HCT116 (cell line): ENCODE measurements at regions not wholly inside any gene's neighbourhood (a gene's known extent, or its start where the extent isn't known, plus 50 kb on each side); places are given as distances from the start of the nearest gene placed in this dataset.

Experiments
- ATAC-seq: fragments of 200-7000 bp; cut with Tn5 transposase; 2 replicates; pipeline ENCODE4 v1.9.1; 2020; ENCODE audit warnings: mild to moderate bottlenecking, moderate library complexity
- BruUV-seq: library from RNA; stranded (reverse); fragments of 400-500 nt; replicated peaks from 2 replicates; lab custom pipeline; 2021; lab: Mats Ljungman, UMichigan
- CTCF ChIA-PET: fragments of 300-600 bp; sonication (Branson Sonifier 250); formaldehyde crosslinking; loops from one replicate; lab custom pipeline; 2021; ENCODE audit warnings: antibody characterized with exemption; lab: Charles Lee
- POLR2A ChIA-PET: fragments of 300-600, 350-600 bp; sonication (Branson Sonifier 250); formaldehyde crosslinking; loops from one replicate; lab custom pipeline; 2021; ENCODE audit warnings: antibody characterized with exemption; lab: Charles Lee
- RAD21 ChIA-PET, 2 experiments: fragments of 300-600 bp; sonication (Branson Sonifier 250); formaldehyde crosslinking; loops; one replicate each; lab custom pipeline; 2023; ENCODE audit warnings: low total read pairs in 2 of 2; ENCODE audit not compliant: uncharacterized antibody in 2 of 2, unreplicated experiment in 2 of 2, low non-redundant PET in 1 of 2; lab: Charles Lee
- DNase-seq: peaks from one replicate; pipeline ENCODE4 v3.0.0-alpha.2; 2010; ENCODE audit warnings: low read depth, low spot score
- H2AFZ ChIP-seq: fragments of 200-600 bp; shearing (Covaris generic), sonication (generic); 2 replicates; pipeline ENCODE4 v1.6.1; 2017; ENCODE audit warnings: low read depth, mixed run types, mixed read lengths, antibody characterized with exemption, low read length; ENCODE audit not compliant: poor library complexity, severe bottlenecking
- H3K27ac ChIP-seq: 2 replicates; pipeline ENCODE4 v1.5.1; 2012; ENCODE audit warnings: low read depth, low read length
- H3K27me3 ChIP-seq: fragments of 200-600 bp; sonication (generic); 2 replicates; pipeline ENCODE4 v1.6.1; 2016; ENCODE audit warnings: mixed run types, low read length, mixed read lengths; ENCODE audit not compliant: insufficient read depth
- H3K36me3 ChIP-seq, 2 experiments: fragments of 200-500 bp in 1 of 2; fragments of 200-600 bp in 1 of 2; sonication (Bioruptor generic) in 1 of 2; sonication (generic) in 1 of 2; 2 replicates each; pipeline versions ENCODE4 v1.5.1 to v1.6.1; 2014 to 2016; ENCODE audit warnings: low read length in 2 of 2, inconsistent platforms in 1 of 2, mixed read lengths in 1 of 2, mixed run types in 1 of 2; ENCODE audit not compliant: insufficient read depth in 2 of 2, control insufficient read depth in 1 of 2
- H3K4me1 ChIP-seq, 2 experiments: fragments of 200-600 bp in 1 of 2; sonication (generic) in 1 of 2; 2 replicates each; pipeline versions ENCODE4 v1.5.1 to v1.6.1; 2012 to 2017; ENCODE audit warnings: low read length in 2 of 2, inconsistent platforms in 1 of 2, mild to moderate bottlenecking in 1 of 2, mixed read lengths in 1 of 2, mixed run types in 1 of 2, moderate library complexity in 1 of 2; ENCODE audit not compliant: insufficient read depth in 2 of 2, control insufficient read depth in 1 of 2
- H3K4me2 ChIP-seq: fragments of 200-600 bp; sonication (generic); 2 replicates; pipeline ENCODE4 v1.6.1; 2017; ENCODE audit warnings: mixed run types, low read length, mixed read lengths
- H3K4me3 ChIP-seq, 2 experiments: fragments of 200-600 bp in 1 of 2; sonication (generic) in 1 of 2; replicated peaks in 1 of 2; 2 replicates each; pipeline ENCODE4 v1.5.1; 2011 to 2016; ENCODE audit warnings: low read length in 2 of 2, control low read depth in 1 of 2, low read depth in 1 of 2, mild to moderate bottlenecking in 1 of 2, mixed read lengths in 1 of 2, mixed run types in 1 of 2
- H3K79me2 ChIP-seq: fragments of 200-600 bp; sonication (generic); 2 replicates; pipeline ENCODE4 v1.6.1; 2017; ENCODE audit warnings: mild to moderate bottlenecking, mixed run types, low read length, moderate library complexity, mixed read lengths; ENCODE audit not compliant: insufficient read depth
- H3K9ac ChIP-seq: fragments of 200-600 bp; sonication (generic); 2 replicates; pipeline ENCODE4 v1.6.1; 2016; ENCODE audit warnings: low read length, mixed read lengths
- H3K9me2 ChIP-seq: fragments of 200-600 bp; sonication (generic), shearing (Covaris generic); 2 replicates; pipeline ENCODE4 v1.6.1; 2017; ENCODE audit warnings: mixed run types, mild to moderate bottlenecking, moderate library complexity; ENCODE audit not compliant: insufficient read depth
- H3K9me3 ChIP-seq, 2 experiments: fragments of 200-500 bp in 1 of 2; fragments of 200-600 bp in 1 of 2; sonication (Bioruptor generic) in 1 of 2; sonication (generic) in 1 of 2; 2 replicates each; pipeline ENCODE4 v1.6.1; 2014 to 2017; ENCODE audit warnings: low read length in 2 of 2, mixed read lengths in 2 of 2, inconsistent platforms in 1 of 2, low read depth in 1 of 2, mild to moderate bottlenecking in 1 of 2, mixed run types in 1 of 2, moderate library complexity in 1 of 2; ENCODE audit not compliant: control insufficient read depth in 1 of 2, insufficient read depth in 1 of 2
- H4K20me1 ChIP-seq: fragments of 200-600 bp; sonication (generic), shearing (Covaris generic); 2 replicates; pipeline ENCODE4 v1.6.1; 2017; ENCODE audit warnings: mixed run types, mild to moderate bottlenecking, moderate library complexity; ENCODE audit not compliant: insufficient read depth
- ATF3 ChIP-seq: IDR thresholded peaks from 2 replicates; pipeline ENCODE4 v1.6.1; 2012
- CEBPB ChIP-seq: IDR thresholded peaks from 2 replicates; pipeline ENCODE4 v1.6.1; 2012; ENCODE audit warnings: low read depth
- EGR1 ChIP-seq: IDR thresholded peaks from 2 replicates; pipeline ENCODE4 v1.6.1; 2012; ENCODE audit warnings: low read depth
- ELF1 ChIP-seq: IDR thresholded peaks from 2 replicates; pipeline ENCODE4 v1.6.1; 2012; ENCODE audit warnings: low read depth, borderline replicate concordance
- EZH2 ChIP-seq: fragments of 200-600 bp; sonication (generic); IDR thresholded peaks from 2 replicates; pipeline ENCODE4 v1.6.1; 2017; ENCODE audit warnings: antibody characterized with exemption, mixed run types
- EZH2phosphoT487 ChIP-seq: fragments of 200-600 bp; IDR thresholded peaks from 2 replicates; pipeline ENCODE4 v1.6.1; 2018; ENCODE audit warnings: antibody characterized with exemption, borderline replicate concordance
- FOSL1 ChIP-seq: IDR thresholded peaks from 2 replicates; pipeline ENCODE4 v1.6.1; 2012; ENCODE audit warnings: low read depth
- MAX ChIP-seq: IDR thresholded peaks from 2 replicates; pipeline ENCODE4 v1.6.1; 2012
- RAD21 ChIP-seq: IDR thresholded peaks from 2 replicates; pipeline ENCODE4 v1.6.1; 2012; ENCODE audit warnings: low read depth, mild to moderate bottlenecking
- REST ChIP-seq: IDR thresholded peaks from 2 replicates; pipeline ENCODE4 v1.6.1; 2012; ENCODE audit warnings: low read depth
- SIN3A ChIP-seq: IDR thresholded peaks from 2 replicates; pipeline ENCODE4 v1.6.1; 2012; ENCODE audit warnings: low read depth
- SP1 ChIP-seq: IDR thresholded peaks from 2 replicates; pipeline ENCODE4 v1.6.1; 2012; ENCODE audit warnings: low read depth
- SRF ChIP-seq: IDR thresholded peaks from 2 replicates; pipeline ENCODE4 v1.6.1; 2012; ENCODE audit warnings: low read depth
- ZBTB33 ChIP-seq: IDR thresholded peaks from 2 replicates; pipeline ENCODE4 v1.6.1; 2011; ENCODE audit warnings: mild to moderate bottlenecking, low read length, moderate library complexity; ENCODE audit not compliant: insufficient replicate concordance; ENCODE audit errors: extremely low read depth
- ZFX ChIP-seq: fragments of 450-650 bp; IDR thresholded peaks from 2 replicates; pipeline ENCODE4 v1.6.1; 2017
- ZNF274 ChIP-seq: fragments of 200-500 bp; sonication (Bioruptor generic); IDR thresholded peaks from 2 replicates; pipeline ENCODE4 v1.6.1; 2014; ENCODE audit warnings: mild to moderate bottlenecking, low read depth, low read length, inconsistent platforms
- intact Hi-C: fragments of 100-400 bp; cut with micrococcal nuclease; formaldehyde crosslinking; loops from 2 replicates; pipeline ENCODE4 v1.10.0; 2022

- ChIA-PET POLR2A (no interaction called here), CTCF (no interaction called here), RAD21 (no interaction called here)
- Histone ChIP-seq H3K9me2 (no peaks in the 10 kb centered on the region), H3K27me3 (no peaks in the 10 kb centered on the region), H3K27ac (no peak overlapping the region), H3K36me3 (no peaks in the 10 kb centered on the region)
- no peak for DNase-seq
- intact Hi-C loops = no loop called here
- no peak for TF ChIP-seq EZH2phosphoT487
- TF ChIP-seq EZH2 = no peak
- no peak for TF ChIP-seq SP1
- TF ChIP-seq ZBTB33 = no peak
- no peak for TF ChIP-seq SRF
- no peak for TF ChIP-seq SIN3A
- no peak for TF ChIP-seq ATF3
- no peak for TF ChIP-seq ELF1
- TF ChIP-seq RAD21 = no peak
- no peak for TF ChIP-seq ZFX
- TF ChIP-seq EGR1 = no peak
- TF ChIP-seq CEBPB = no peak
- TF ChIP-seq MAX = no peak
- TF ChIP-seq ZNF274 = no peak
- TF ChIP-seq FOSL1 = no peak
- TF ChIP-seq REST = no peak
- TF ChIP-seq, all 23 proteins: peak for 0
- BruUV-seq = no TSS peak
- Histone ChIP-seq H2AFZ (no peak overlapping the region), H3K9ac (no peak overlapping the region), H3K9me3 (no peaks in the 10 kb centered on the region), H3K79me2 (no peaks in the 10 kb centered on the region), H4K20me1 (no peaks in the 10 kb centered on the region), H3K4me1 (peaks cover 28 to 42% of the 10 kb centered on the region in 2 experiments), H3K4me3 (no peak overlapping the region), H3K4me2 (no peak overlapping the region)
- no peak for ATAC-seq
Measured at GRCh38 chr2:64794426-64794995, 140.8 kb upstream of the SERTAD2 start.
